ENCODE measurements at regions not wholly inside any gene's neighbourhood (a gene's known extent, or its start where the extent isn't known, plus 50 kb on each side); places are given as distances from the start of the nearest gene placed in this dataset.

DNA sequence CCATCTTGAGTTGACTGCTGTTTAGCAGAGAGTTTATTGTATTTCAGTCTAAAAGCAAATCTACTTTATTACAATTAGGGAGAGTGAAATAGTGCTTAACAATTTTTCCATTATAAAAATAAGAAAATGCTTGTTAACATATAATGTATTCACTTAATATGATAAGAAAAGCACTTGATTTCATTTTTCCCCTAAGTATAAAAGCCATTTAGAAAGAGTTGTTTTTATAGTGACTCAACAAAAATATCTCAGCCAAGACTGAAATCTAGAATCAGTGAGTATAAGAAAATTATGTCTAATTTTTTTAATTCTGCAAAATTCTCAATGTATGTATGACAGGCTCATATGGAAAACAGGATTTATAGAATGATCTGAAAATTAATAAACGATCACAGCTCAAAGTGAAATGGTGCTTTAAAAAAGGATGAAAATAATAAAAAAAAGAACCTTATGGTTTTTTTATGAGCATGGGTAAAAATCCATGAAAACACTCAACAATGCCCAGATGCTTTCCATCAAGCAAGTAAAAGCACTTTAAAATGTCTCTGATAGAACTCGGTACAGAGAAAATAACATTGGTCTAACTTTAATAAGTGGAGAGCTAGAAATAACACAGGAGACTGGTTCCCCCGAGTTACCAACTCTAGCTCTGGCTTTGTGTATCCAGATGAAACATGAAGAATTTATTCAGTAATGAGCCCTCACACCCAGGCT is 1057.8 kb upstream of the WWC1 start:
- intact Hi-C loops (cut with micrococcal nuclease): no loop called here

DNA sequence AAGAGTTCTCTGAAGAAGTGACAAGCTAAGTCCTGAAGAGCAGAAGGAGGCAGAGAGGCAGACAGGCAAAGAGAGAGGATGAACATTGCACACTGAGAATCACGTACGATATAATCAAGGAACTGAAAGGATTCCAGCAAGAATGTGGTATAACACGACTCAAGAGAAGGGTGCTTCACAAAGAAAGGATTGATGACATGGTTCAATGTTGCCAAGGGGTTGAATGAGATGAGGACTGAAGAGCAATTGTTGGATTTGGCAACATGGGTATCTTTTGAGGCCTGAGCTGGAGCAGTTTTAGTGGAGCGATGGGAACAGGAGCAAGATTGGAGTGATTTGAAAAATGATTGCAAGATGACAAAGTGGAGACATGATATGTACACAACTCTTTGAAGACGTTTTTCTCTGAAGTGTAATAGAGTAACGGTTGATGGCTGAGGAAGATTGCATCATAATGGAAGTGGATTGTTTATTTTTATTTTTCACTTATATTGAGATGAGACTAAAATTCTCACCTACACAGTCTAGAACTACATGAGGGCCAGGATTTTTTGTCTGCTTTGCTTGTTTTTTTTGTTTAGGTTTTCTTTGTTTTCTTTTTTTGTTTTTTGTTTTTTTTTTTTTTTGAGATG is 1049.9 kb upstream of the WWC1 start:
- Mint-ChIP-seq H3K4me3 (no peak overlapping the region), H3K4me1 (ENCODE audit: low read depth) (no peaks in the 10 kb centered on the region), H3K36me3 (ENCODE audit: low read depth) (no peaks in the 10 kb centered on the region), H3K9me3 (peaks cover 6% of the 10 kb centered on the region), H3K27ac (no peak overlapping the region), H3K27me3 (no peaks in the 10 kb centered on the region)
- POLR2A ChIA-PET: no interaction called here
- intact Hi-C loops (cut with micrococcal nuclease): no loop called here
- ATAC-seq: no peak
- CTCF ChIA-PET: no interaction called here
- TF ChIP-seq, protein P1, sequence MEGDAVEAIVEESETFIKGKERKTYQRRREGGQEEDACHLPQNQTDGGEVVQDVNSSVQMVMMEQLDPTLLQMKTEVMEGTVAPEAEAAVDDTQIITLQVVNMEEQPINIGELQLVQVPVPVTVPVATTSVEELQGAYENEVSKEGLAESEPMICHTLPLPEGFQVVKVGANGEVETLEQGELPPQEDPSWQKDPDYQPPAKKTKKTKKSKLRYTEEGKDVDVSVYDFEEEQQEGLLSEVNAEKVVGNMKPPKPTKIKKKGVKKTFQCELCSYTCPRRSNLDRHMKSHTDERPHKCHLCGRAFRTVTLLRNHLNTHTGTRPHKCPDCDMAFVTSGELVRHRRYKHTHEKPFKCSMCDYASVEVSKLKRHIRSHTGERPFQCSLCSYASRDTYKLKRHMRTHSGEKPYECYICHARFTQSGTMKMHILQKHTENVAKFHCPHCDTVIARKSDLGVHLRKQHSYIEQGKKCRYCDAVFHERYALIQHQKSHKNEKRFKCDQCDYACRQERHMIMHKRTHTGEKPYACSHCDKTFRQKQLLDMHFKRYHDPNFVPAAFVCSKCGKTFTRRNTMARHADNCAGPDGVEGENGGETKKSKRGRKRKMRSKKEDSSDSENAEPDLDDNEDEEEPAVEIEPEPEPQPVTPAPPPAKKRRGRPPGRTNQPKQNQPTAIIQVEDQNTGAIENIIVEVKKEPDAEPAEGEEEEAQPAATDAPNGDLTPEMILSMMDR (IDR thresholded peaks at IDR 0.05): no peak
- DNase-seq: no peak

More for the DNA sequence above, 1057.8 kb upstream of the WWC1 start:
- ChIA-PET CTCF (no interaction called here), POLR2A (no interaction called here)
- DNase-seq: no peak
- no peak for ATAC-seq
- no peaks in the 10 kb centered on the region for H3K4me1 Mint-ChIP-seq (ENCODE audit: low read depth)
- TF ChIP-seq, protein P1 (IDR thresholded peaks at IDR 0.05): no peak
- peaks cover 5% of the 10 kb centered on the region for H3K9me3 Mint-ChIP-seq
- H3K36me3 Mint-ChIP-seq (ENCODE audit: low read depth): no peaks in the 10 kb centered on the region
- H3K27ac Mint-ChIP-seq: no peak overlapping the region
- H3K4me3 Mint-ChIP-seq: no peak overlapping the region
- no peaks in the 10 kb centered on the region for H3K27me3 Mint-ChIP-seq

DNA sequence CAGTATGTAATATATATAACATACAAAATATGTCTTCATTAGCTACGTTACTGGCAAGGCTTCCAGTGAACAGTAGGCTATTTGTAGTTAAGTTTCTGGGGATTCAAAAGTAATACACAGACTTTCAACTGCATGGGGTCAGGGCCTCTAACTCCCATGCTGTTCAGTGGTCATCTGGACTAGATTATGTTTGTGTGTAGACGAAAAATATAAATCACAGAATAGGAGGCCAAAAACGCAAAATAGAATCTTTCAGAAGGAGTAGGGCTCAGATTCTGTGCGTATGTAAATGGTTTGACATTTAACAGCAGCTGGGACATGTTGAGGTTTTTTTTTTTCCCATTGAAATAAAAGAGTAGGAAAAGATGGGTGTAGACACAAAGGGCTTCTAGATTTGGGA is 1048.7 kb upstream of the WWC1 start:
- no peaks in the 10 kb centered on the region for H3K4me1 Mint-ChIP-seq (ENCODE audit: low read depth)
- CTCF ChIA-PET: no interaction called here
- TF ChIP-seq, protein P1 (IDR thresholded peaks at IDR 0.05): no peak
- DNase-seq (no peak), ATAC-seq (no peak)
- no peak overlapping the region for H3K27ac Mint-ChIP-seq
- H3K4me3 Mint-ChIP-seq: no peak overlapping the region
- H3K9me3 Mint-ChIP-seq: peaks cover 6% of the 10 kb centered on the region
- no peaks in the 10 kb centered on the region for H3K36me3 Mint-ChIP-seq (ENCODE audit: low read depth)
- POLR2A ChIA-PET: interaction anchor here (1.1 kb wide), 1 partner anchor 21 kb away, joined by 3 read pairs; no protein-coding TSS in a partner anchor
- intact Hi-C loops (cut with micrococcal nuclease): no loop called here
- no peaks in the 10 kb centered on the region for H3K27me3 Mint-ChIP-seq

- Mint-ChIP-seq H3K4me1 (ENCODE audit: low read depth) (no peaks in the 10 kb centered on the region), H3K9me3 (peaks cover 6% of the 10 kb centered on the region), H3K27me3 (no peaks in the 10 kb centered on the region), H3K27ac (no peak overlapping the region), H3K36me3 (ENCODE audit: low read depth) (no peaks in the 10 kb centered on the region), H3K4me3 (no peak overlapping the region)
- TF ChIP-seq, protein P1 (IDR thresholded peaks at IDR 0.05): no peak
- ATAC-seq (no peak), DNase-seq (no peak)
- POLR2A ChIA-PET: interaction anchor here (1.1 kb wide), 1 partner anchor 20 kb away, joined by 3 read pairs; no protein-coding TSS in a partner anchor
- intact Hi-C loops (cut with micrococcal nuclease): no loop called here
- CTCF ChIA-PET: no interaction called here
Observed at GRCh38 chr5:167243463-167243862, 1048.0 kb upstream of the WWC1 start.

DNA sequence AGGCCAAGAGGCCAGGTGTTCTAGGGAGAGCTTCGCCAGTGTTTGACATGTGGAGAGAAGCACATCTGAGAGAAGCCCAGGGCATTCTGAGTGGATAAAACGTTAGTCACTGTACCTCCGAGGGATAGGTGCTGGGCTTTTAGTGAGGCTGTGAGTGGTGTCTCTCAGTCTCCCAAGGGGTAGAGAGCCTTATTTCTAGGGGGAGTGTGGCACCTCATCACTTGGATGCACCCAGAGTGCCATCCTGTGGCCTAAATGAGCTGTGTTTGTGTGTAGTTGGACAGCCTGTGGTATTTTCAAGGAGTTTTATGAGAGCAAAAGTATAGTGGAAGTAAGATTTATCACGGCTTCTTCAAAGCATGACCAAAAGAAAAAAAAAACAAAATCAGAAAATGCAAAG is 1046.9 kb upstream of the WWC1 start:
- POLR2A ChIA-PET: no interaction called here
- Mint-ChIP-seq H3K27me3 (no peaks in the 10 kb centered on the region), H3K36me3 (ENCODE audit: low read depth) (no peaks in the 10 kb centered on the region), H3K9me3 (peaks cover 6% of the 10 kb centered on the region), H3K4me3 (no peak overlapping the region), H3K4me1 (ENCODE audit: low read depth) (no peaks in the 10 kb centered on the region), H3K27ac (no peak overlapping the region)
- CTCF ChIA-PET: no interaction called here
- ATAC-seq: no peak
- TF ChIP-seq, protein P1 (IDR thresholded peaks at IDR 0.05): no peak
- intact Hi-C loops (cut with micrococcal nuclease): no loop called here
- DNase-seq: no peak

Measured in activated CD8-positive, alpha-beta T cell treated with anti-CD3 and anti-CD28 coated beads for 36 hours (primary cell).